Nephron (organoid): ENCODE measurements at regions not wholly inside any gene's neighbourhood (a gene's known extent, or its start where the extent isn't known, plus 50 kb on each side); places are given as distances from the start of the nearest gene placed in this dataset.
A peak's percentile ranks its signal among the peaks of the same experiment; 100 is the strongest.

Source experiments
- H3K27ac Mint-ChIP-seq, 3 experiments: 2 replicates each; pipeline ENCODE4 v1.8.0; 2020; ENCODE audit warnings: mixed read lengths in 3 of 3, mild to moderate bottlenecking in 2 of 3, moderate library complexity in 1 of 3
- H3K27me3 Mint-ChIP-seq: 2 replicates; pipeline ENCODE4 v1.8.0; 2021; ENCODE audit warnings: low read depth, mild to moderate bottlenecking, moderate library complexity, mixed read lengths
- H3K36me3 Mint-ChIP-seq: 2 replicates; pipeline ENCODE4 v1.8.0; 2020; ENCODE audit warnings: low read depth, mixed read lengths
- H3K4me1 Mint-ChIP-seq: 2 replicates; pipeline ENCODE4 v1.8.0; 2020; ENCODE audit warnings: mixed read lengths
- H3K4me3 Mint-ChIP-seq, 3 experiments: 2 replicates each; pipeline ENCODE4 v1.8.0; 2020; ENCODE audit warnings: mild to moderate bottlenecking in 3 of 3, mixed read lengths in 3 of 3, moderate library complexity in 2 of 3
- H3K9me3 Mint-ChIP-seq: 2 replicates; pipeline ENCODE4 v1.8.0; 2020; ENCODE audit warnings: mixed read lengths
- CTCF ChIP-seq, 3 experiments: fragments of 200-600 bp; sonication (generic); IDR thresholded peaks; one replicate each; pipeline ENCODE4 v1.5.0; 2021; ENCODE audit warnings: antibody characterized with exemption in 3 of 3; ENCODE audit not compliant: unreplicated experiment in 3 of 3

DNA sequence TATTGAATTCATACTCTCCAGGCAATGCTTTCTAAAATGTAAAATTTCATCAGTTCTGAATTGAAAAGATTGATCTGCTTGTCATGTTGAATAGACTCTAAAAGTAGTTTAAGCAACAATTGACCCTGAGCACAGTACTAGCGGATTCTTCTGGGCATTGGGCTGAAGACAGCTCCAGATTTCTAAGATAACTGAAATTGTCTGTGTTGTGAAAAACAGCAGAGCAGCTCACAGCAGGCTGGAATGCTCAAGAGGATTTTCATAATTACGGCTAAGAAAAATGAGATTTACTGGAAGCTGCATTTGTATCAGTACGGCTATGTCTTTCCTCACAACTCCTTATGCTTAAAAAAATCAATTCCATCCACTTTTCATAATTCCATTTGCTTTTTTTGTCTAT lies 373.7 kb downstream of the HACE1 start:
- no peak for TF ChIP-seq CTCF (IDR thresholded peaks at IDR 0.05; ENCODE audit: unreplicated experiment in 3 of 3)
- Mint-ChIP-seq H3K4me3 (no peak overlapping the region), H3K4me1 (no peaks in the 10 kb centered on the region), H3K36me3 (no peaks in the 10 kb centered on the region), H3K27ac (no peak overlapping the region), H3K27me3 (no peaks in the 10 kb centered on the region), H3K9me3 (peaks cover 3% of the 10 kb centered on the region)

GRCh38 chr6:104484626-104485025 lies 375.1 kb downstream of the HACE1 start:
- H3K27ac Mint-ChIP-seq, result no peak overlapping the region
- no peaks in the 10 kb centered on the region for H3K4me1 Mint-ChIP-seq
- no peak for TF ChIP-seq CTCF (IDR thresholded peaks at IDR 0.05; ENCODE audit: unreplicated experiment in 3 of 3)
- no peaks in the 10 kb centered on the region for H3K27me3 Mint-ChIP-seq
- peaks cover 3% of the 10 kb centered on the region for H3K9me3 Mint-ChIP-seq
- no peak overlapping the region for H3K4me3 Mint-ChIP-seq
- H3K36me3 Mint-ChIP-seq, result no peaks in the 10 kb centered on the region

GRCh38 chr6:104484191-104484590 lies 375.5 kb downstream of the HACE1 start:
- Mint-ChIP-seq H3K36me3 (no peaks in the 10 kb centered on the region), H3K27ac (no peak overlapping the region), H3K27me3 (no peaks in the 10 kb centered on the region), H3K4me1 (no peaks in the 10 kb centered on the region), H3K4me3 (no peak overlapping the region), H3K9me3 (peaks cover 2% of the 10 kb centered on the region)
- TF ChIP-seq CTCF (IDR thresholded peaks at IDR 0.05; ENCODE audit: unreplicated experiment in 3 of 3), result no peak

- H3K27ac Mint-ChIP-seq, result no peak overlapping the region
- TF ChIP-seq CTCF (IDR thresholded peaks at IDR 0.05; ENCODE audit: unreplicated experiment in 3 of 3), result peak; percentile 35 to 58 (median 47)
- H3K4me3 Mint-ChIP-seq, result no peak overlapping the region
- H3K36me3 Mint-ChIP-seq, result no peaks in the 10 kb centered on the region
- H3K4me1 Mint-ChIP-seq, result no peaks in the 10 kb centered on the region
- no peaks in the 10 kb centered on the region for H3K9me3 Mint-ChIP-seq
- H3K27me3 Mint-ChIP-seq, result no peaks in the 10 kb centered on the region
These were observed 376.4 kb downstream of the HACE1 start for GRCh38 chr6:104483225-104483834.

GRCh38 chr6:104477569-104477968 lies 382.1 kb downstream of the HACE1 start:
- Mint-ChIP-seq H3K4me1 (no peaks in the 10 kb centered on the region), H3K27ac (no peak overlapping the region), H3K9me3 (no peaks in the 10 kb centered on the region), H3K36me3 (no peaks in the 10 kb centered on the region), H3K4me3 (no peak overlapping the region), H3K27me3 (peaks cover 3% of the 10 kb centered on the region)
- no peak for TF ChIP-seq CTCF (IDR thresholded peaks at IDR 0.05; ENCODE audit: unreplicated experiment in 3 of 3)

DNA sequence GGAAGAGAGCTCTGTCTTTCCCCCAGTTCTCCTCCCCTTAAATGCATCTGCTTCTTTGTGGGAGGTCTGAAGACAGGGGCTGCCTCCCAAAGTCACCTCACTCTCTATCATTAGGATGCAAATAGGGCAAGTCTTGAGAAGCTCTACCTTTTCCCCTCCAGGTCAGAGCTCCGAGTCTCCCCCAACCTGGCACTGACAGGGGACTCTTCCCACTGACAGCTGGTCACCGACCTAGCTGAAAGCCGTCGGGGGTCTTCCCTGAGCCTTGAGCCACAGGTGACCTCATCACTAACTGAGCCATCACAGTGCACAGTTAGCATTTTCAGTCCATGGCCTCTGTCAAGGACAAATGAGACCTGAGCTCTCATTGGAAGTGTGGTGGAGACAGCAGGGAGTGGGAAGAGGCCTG lies 386.7 kb downstream of the HACE1 start:
- no peaks in the 10 kb centered on the region for H3K9me3 Mint-ChIP-seq
- peaks cover 3% of the 10 kb centered on the region for H3K27me3 Mint-ChIP-seq
- no peaks in the 10 kb centered on the region for H3K36me3 Mint-ChIP-seq
- no peak for TF ChIP-seq CTCF (IDR thresholded peaks at IDR 0.05; ENCODE audit: unreplicated experiment in 3 of 3)
- H3K4me3 Mint-ChIP-seq, result no peak overlapping the region
- no peaks in the 10 kb centered on the region for H3K4me1 Mint-ChIP-seq
- H3K27ac Mint-ChIP-seq, result no peak overlapping the region
